ENCODE measurements at regions not wholly inside any gene's neighbourhood (a gene's known extent, or its start where the extent isn't known, plus 50 kb on each side); places are given as distances from the start of the nearest gene placed in this dataset.

GRCh38 chr5:14971873-14972272 is 100.3 kb upstream of the ANKH start:
- DNase-seq: no peak

GRCh38 chr5:14968796-14969195 is 97.2 kb upstream of the ANKH start:
- DNase-seq: no peak

- DNase-seq: no peak
Measured at GRCh38 chr5:14967166-14967565, 95.6 kb upstream of the ANKH start.

- DNase-seq: no peak
Measured at GRCh38 chr5:14965815-14966214, 94.2 kb upstream of the ANKH start.

- no peak for DNase-seq
Measured at GRCh38 chr5:14962604-14963003, 91.0 kb upstream of the ANKH start.

- no peak for DNase-seq
Measured at GRCh38 chr5:14960120-14960462, 88.5 kb upstream of the ANKH start.

- no peak for DNase-seq
Measured at GRCh38 chr5:14959399-14960119, 88.0 kb upstream of the ANKH start.

- DNase-seq: no peak
Measured at GRCh38 chr5:14958188-14958587, 86.6 kb upstream of the ANKH start.

GRCh38 chr5:14956423-14957046 is 85.0 kb upstream of the ANKH start:
- DNase-seq: no peak

DNA sequence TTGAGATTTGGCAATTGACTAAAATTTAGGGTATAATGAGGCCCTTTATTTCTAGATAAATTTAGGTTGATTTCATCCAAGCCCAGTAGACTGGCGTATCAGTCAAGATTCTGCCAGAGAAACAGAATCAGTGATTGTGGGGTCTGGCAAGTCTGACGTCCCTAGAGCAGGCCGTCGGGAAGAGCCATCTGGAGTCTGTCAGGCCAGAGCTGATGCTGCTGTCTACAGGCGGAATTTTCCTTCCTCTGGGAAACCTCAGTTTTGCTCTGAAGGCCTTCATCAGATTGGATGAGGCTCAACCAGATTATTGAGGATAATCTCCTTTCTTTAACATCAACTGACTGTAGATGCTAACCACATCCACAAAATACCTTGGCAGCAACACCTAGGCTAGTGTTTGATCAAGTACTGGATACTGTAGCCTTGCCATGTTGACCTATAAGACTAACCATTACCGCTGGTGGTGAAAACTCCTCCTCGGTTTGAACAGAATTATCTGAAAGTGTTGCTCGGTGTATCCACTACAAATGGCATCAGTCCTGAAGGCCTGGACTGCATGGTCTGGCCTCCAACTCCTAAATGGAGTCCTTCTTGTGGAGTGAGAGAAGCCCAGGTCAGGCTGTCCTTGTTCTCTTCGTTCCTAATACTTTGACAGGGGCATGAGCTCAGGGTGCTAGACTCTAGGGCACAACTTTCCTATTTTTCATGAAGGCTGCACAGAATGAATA is 83.2 kb upstream of the ANKH start:
- no peak for DNase-seq

- no peak for DNase-seq
Measured at GRCh38 chr5:14954216-14954615, 82.6 kb upstream of the ANKH start.

DNA sequence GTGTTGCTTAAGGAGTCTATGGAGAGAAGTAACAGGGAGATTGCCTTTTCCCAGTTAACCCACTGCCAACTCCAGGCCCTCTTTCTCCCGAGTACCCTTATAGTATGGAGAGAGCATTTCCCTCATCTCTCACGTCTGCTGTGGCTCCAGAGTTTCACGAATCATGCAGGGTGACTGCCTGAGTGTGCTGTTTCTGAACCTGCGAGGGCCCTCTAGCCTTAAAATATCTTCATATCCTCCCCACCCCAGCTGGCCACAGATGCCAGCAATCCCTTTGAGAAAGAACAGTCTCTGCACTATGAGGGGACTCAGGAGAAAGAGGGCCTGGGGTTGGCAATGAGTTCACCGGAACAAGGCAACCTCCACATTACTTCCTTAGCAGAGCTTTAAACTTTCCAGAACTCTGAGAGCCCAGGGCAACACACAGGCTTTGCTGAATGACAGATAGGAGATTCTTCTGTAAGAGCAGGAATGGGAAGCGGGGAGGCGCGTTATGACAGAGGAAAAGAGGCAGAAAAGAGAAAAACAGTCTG is 81.6 kb upstream of the ANKH start:
- DNase-seq: no peak

DNA sequence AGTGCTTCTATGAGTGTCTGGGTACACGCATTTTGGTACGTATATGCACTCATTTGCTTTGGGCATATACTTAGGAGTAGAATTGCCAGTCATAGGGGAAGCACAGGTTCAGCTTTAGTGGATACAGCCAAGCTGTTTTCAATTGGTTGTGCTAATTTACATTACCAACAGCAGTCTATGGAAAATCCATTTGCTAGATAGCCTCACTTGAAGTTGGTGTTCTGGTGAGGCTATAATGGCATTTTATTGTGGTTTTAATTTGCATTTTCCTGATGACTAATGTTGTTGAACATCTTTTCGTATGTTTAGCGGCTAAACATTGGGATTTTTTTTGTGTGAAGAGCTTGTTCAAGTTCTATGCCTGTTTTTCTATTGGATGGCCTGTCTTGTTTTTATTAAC is 76.8 kb upstream of the ANKH start:
- DNase-seq: no peak

- peak; percentile 51 for DNase-seq
Measured at GRCh38 chr5:14946815-14947620, 75.4 kb upstream of the ANKH start.

DNA sequence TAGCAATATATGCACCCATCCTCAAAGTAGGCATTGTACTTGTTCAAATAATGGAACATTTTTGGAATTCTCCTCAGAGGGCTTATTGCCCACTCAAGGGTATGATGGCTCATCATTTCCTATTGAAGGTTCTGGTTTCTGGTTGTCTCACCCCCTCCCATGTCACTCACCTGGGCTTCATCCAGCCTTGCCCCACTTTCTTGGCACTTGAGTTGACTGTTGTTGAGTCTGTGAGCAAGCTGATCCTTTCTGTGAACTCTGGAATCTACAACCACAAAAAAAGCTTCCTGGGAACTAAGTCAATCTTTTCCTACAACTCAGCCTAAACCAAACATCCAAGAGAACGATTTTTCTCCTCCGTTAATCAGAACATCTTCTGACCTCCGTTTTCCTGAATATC is 73.9 kb upstream of the ANKH start:
- DNase-seq: no peak

GRCh38 chr5:14944996-14945395 is 73.4 kb upstream of the ANKH start:
- DNase-seq: no peak

- no peak for DNase-seq
Measured at GRCh38 chr5:14944350-14944739, 72.8 kb upstream of the ANKH start.

DNA sequence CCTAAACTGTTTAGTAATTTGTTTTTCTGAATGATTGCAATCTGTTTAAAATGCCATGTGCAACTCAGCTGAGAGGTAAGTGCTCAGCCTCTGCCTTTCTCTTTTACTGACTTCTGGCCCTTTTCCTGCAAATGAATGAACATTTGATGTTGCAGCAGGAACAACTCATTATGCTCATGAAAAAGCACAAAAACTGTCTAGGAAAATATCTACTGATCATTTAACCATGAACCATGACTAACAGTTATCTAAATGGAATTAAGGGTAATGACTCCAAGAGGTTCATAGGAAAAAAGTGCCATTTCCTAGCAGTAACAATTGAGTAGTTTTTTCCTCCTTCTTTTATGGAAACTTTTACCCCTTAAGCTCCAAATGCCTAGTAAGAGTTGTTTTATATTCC is 70.6 kb upstream of the ANKH start:
- DNase-seq: no peak

DNA sequence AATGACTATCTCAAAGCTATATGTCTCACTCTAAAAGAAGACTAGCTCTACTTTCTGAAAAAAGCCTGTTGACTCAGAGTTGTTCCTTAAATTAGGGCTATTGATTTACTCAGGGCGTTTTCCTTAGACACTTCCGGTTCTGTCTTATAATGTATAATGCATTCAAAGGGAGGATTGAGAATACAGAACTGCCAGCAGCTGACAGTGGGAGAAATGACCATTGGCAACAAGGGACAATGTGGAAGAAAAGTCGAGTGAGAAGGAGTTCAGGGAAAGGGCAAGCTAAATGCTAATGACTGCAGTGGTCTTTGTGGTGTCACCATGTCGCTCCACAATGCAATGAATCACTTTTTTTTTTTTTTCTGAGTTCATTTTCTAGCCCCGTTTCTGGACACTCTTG is 65.7 kb upstream of the ANKH start:
- DNase-seq: no peak

GRCh38 chr5:14936588-14936987 is 65.0 kb upstream of the ANKH start:
- DNase-seq: no peak

- DNase-seq: no peak
Measured at GRCh38 chr5:14935341-14935740, 63.8 kb upstream of the ANKH start.

GRCh38 chr5:14932902-14933469 is 61.4 kb upstream of the ANKH start:
- no peak for DNase-seq

- DNase-seq: no peak
Measured at GRCh38 chr5:14930486-14930885, 58.9 kb upstream of the ANKH start.

Data from CD4-positive, alpha-beta T cell treated with Interleukin-6 for 4 hours (primary cell).